PC-9 (cell line): ENCODE measurements at regions not wholly inside any gene's neighbourhood (a gene's known extent, or its start where the extent isn't known, plus 50 kb on each side); places are given as distances from the start of the nearest gene placed in this dataset.

Experiments
- BruUV-seq: library from RNA; stranded (reverse); fragments of 400-500 nt; replicated peaks from 2 replicates; lab custom pipeline; 2021; lab: Mats Ljungman, UMichigan
- CTCF ChIA-PET: fragments of 300-600 bp; sonication (Branson Sonifier 250); formaldehyde crosslinking; loops from one replicate; lab custom pipeline; 2022; ENCODE audit warnings: antibody characterized with exemption; lab: Charles Lee
- POLR2A ChIA-PET: fragments of 300-600 bp; sonication (Branson Sonifier 250); formaldehyde crosslinking; loops from one replicate; lab custom pipeline; 2022; ENCODE audit warnings: antibody characterized with exemption; ENCODE audit not compliant: unreplicated experiment; lab: Charles Lee
- DNase-seq, 2 experiments: peaks; one replicate each; pipeline versions ENCODE4 v3.0.0 to v3.0.0-alpha.2; 2015 to 2022; ENCODE audit warnings: mixed read lengths in 1 of 2
- H2AFZ ChIP-seq: fragments of 200-600 bp; sonication (generic); 2 replicates; pipeline ENCODE4 v1.8.1; 2017; ENCODE audit warnings: antibody characterized with exemption
- H3F3A ChIP-seq: fragments of 200-600 bp; sonication (generic); 2 replicates; pipeline ENCODE4 v1.8.1; 2017; ENCODE audit warnings: antibody characterized with exemption, mild to moderate bottlenecking, low read depth; ENCODE audit not compliant: insufficient read depth
- H3K27ac ChIP-seq: fragments of 200-600 bp; sonication (generic); 2 replicates; pipeline ENCODE4 v1.6.1; 2016; ENCODE audit warnings: mixed run types
- H3K27me3 ChIP-seq: fragments of 200-600 bp; sonication (generic); 2 replicates; pipeline ENCODE4 v1.6.1; 2016; ENCODE audit warnings: low read depth, mixed run types; ENCODE audit not compliant: insufficient read depth
- H3K36me3 ChIP-seq: fragments of 200-600 bp; sonication (generic); 2 replicates; pipeline ENCODE4 v1.6.1; 2016; ENCODE audit warnings: low read depth, mixed run types
- H3K4me1 ChIP-seq: fragments of 200-600 bp; sonication (generic); replicated peaks from 2 replicates; pipeline ENCODE4 v1.6.1; 2016; ENCODE audit warnings: mixed run types; ENCODE audit not compliant: insufficient read depth
- H3K4me2 ChIP-seq: fragments of 200-600 bp; sonication (generic); 2 replicates; pipeline ENCODE4 v1.6.1; 2017; ENCODE audit warnings: mixed run types
- H3K4me3 ChIP-seq: fragments of 200-600 bp; sonication (generic); 2 replicates; pipeline ENCODE4 v1.6.1; 2016; ENCODE audit warnings: mixed run types
- H3K79me2 ChIP-seq: fragments of 200-600 bp; sonication (generic); 2 replicates; pipeline ENCODE4 v1.6.1; 2017; ENCODE audit warnings: low read depth, mixed run types
- H3K9me2 ChIP-seq: fragments of 200-600 bp; sonication (generic); 2 replicates; pipeline ENCODE4 v1.8.1; 2017; ENCODE audit warnings: mild to moderate bottlenecking; ENCODE audit not compliant: insufficient read depth
- H3K9me3 ChIP-seq: fragments of 200-600 bp; sonication (generic); 2 replicates; pipeline ENCODE4 v1.8.1; 2016; ENCODE audit warnings: low read depth; ENCODE audit not compliant: insufficient read depth
- H4K20me1 ChIP-seq: fragments of 200-600 bp; sonication (generic); 2 replicates; pipeline ENCODE4 v1.8.1; 2017; ENCODE audit not compliant: insufficient read depth
- CTCF ChIP-seq: fragments of 200-600 bp; sonication (generic); conservative IDR thresholded peaks from 2 replicates; pipeline ENCODE4 v1.6.1; 2017; ENCODE audit warnings: mixed run types, antibody characterized with exemption, mild to moderate bottlenecking, moderate library complexity
- EZH2 ChIP-seq: fragments of 200-600 bp; sonication (generic); IDR thresholded peaks from 2 replicates; pipeline ENCODE4 v1.8.0; 2017; ENCODE audit warnings: antibody characterized with exemption, low read depth
- intact Hi-C: fragments of 100-400 bp; cut with micrococcal nuclease; formaldehyde crosslinking; loops from one replicate; pipeline ENCODE4 v1.10.0; 2022; ENCODE audit not compliant: unreplicated experiment

GRCh38 chr11:45723397-45723796, 58.0 kb upstream of the CHST1 start:
- H3K27me3 ChIP-seq: peaks cover 98% of the 10 kb centered on the region

GRCh38 chr11:45722144-45722543, 56.7 kb upstream of the CHST1 start:
- TF ChIP-seq EZH2 (no peak), CTCF (no peak)
- Histone ChIP-seq H3K36me3 (no peaks in the 10 kb centered on the region), H2AFZ (no peak overlapping the region), H3F3A (no peaks in the 10 kb centered on the region), H3K9me3 (no peaks in the 10 kb centered on the region), H3K4me2 (no peak overlapping the region), H3K79me2 (no peaks in the 10 kb centered on the region), H3K4me1 (no peaks in the 10 kb centered on the region), H3K9me2 (no peaks in the 10 kb centered on the region), H4K20me1 (no peaks in the 10 kb centered on the region), H3K27me3 (peaks cover 98% of the 10 kb centered on the region), H3K4me3 (no peak overlapping the region), H3K27ac (no peak overlapping the region)
- intact Hi-C loops: no loop called here
- ChIA-PET CTCF (no interaction called here), POLR2A (no interaction called here)
- no TSS peak for BruUV-seq
- DNase-seq: no peak

More at GRCh38 chr11:45723397-45723796, 58.0 kb upstream of the CHST1 start:
- no peak overlapping the region for H3K4me3 ChIP-seq
- H3F3A ChIP-seq: no peaks in the 10 kb centered on the region
- no peak for DNase-seq
- no peak for TF ChIP-seq EZH2
- TF ChIP-seq CTCF: no peak
- ChIA-PET POLR2A (no interaction called here), CTCF (no interaction called here)
- no TSS peak for BruUV-seq
- H3K4me1 ChIP-seq: no peaks in the 10 kb centered on the region
- no peak overlapping the region for H3K4me2 ChIP-seq
- H3K9me2 ChIP-seq: no peaks in the 10 kb centered on the region
- H3K79me2 ChIP-seq: no peaks in the 10 kb centered on the region
- H4K20me1 ChIP-seq: no peaks in the 10 kb centered on the region
- no peaks in the 10 kb centered on the region for H3K9me3 ChIP-seq
- no peaks in the 10 kb centered on the region for H3K36me3 ChIP-seq
- intact Hi-C loops: no loop called here
- H2AFZ ChIP-seq: no peak overlapping the region
- H3K27ac ChIP-seq: no peak overlapping the region

GRCh38 chr11:45717526-45717925, 52.1 kb upstream of the CHST1 start:
- DNase-seq: no peak
- TF ChIP-seq CTCF: no peak
- TF ChIP-seq EZH2: no peak
- no TSS peak for BruUV-seq
- Histone ChIP-seq H3K27ac (no peak overlapping the region), H2AFZ (no peak overlapping the region), H3K4me1 (no peaks in the 10 kb centered on the region), H3K36me3 (no peaks in the 10 kb centered on the region), H3K27me3 (peaks cover 95% of the 10 kb centered on the region), H3K4me3 (no peak overlapping the region), H3F3A (no peaks in the 10 kb centered on the region), H3K9me2 (no peaks in the 10 kb centered on the region), H3K9me3 (no peaks in the 10 kb centered on the region), H3K79me2 (no peaks in the 10 kb centered on the region), H3K4me2 (no peak overlapping the region), H4K20me1 (no peaks in the 10 kb centered on the region)
- POLR2A ChIA-PET: no interaction called here
- intact Hi-C loops: no loop called here
- CTCF ChIA-PET: no interaction called here
